Endodermal cell (in vitro differentiated cells): ENCODE measurements at regions not wholly inside any gene's neighbourhood (a gene's known extent, or its start where the extent isn't known, plus 50 kb on each side); places are given as distances from the start of the nearest gene placed in this dataset.

ENCODE experiments used
- DNase-seq: peaks from one replicate; pipeline ENCODE4 v3.0.0-alpha.2; 2017
- H3K27ac ChIP-seq: 2 replicates; pipeline ENCODE4 v1.5.1; 2013; ENCODE audit warnings: mild to moderate bottlenecking, low read depth, low read length, moderate library complexity
- H3K27me3 ChIP-seq: 2 replicates; pipeline ENCODE4 v1.6.1; 2013; ENCODE audit warnings: mild to moderate bottlenecking, low read length, moderate library complexity; ENCODE audit not compliant: insufficient read depth, control insufficient read depth, poor library complexity, severe bottlenecking
- H3K36me3 ChIP-seq: 2 replicates; pipeline ENCODE4 v1.7.0; 2013; ENCODE audit warnings: mild to moderate bottlenecking, low read length, moderate library complexity; ENCODE audit not compliant: control insufficient read depth, insufficient read depth
- H3K4me1 ChIP-seq: one replicate; pipeline ENCODE4 v1.7.0; 2013; ENCODE audit warnings: low read length; ENCODE audit not compliant: control insufficient read depth, insufficient read depth
- H3K4me3 ChIP-seq: 2 replicates; pipeline ENCODE4 v1.5.1; 2013; ENCODE audit warnings: mild to moderate bottlenecking, low read length, moderate library complexity
- H3K9ac ChIP-seq: 2 replicates; pipeline ENCODE4 v1.6.1; 2013; ENCODE audit warnings: mild to moderate bottlenecking, low read length, moderate library complexity; ENCODE audit not compliant: poor library complexity, severe bottlenecking; ENCODE audit errors: extremely low read depth
- H3K9me3 ChIP-seq: 2 replicates; pipeline ENCODE4 v1.6.1; 2013; ENCODE audit warnings: mild to moderate bottlenecking, low read length, moderate library complexity; ENCODE audit not compliant: control insufficient read depth
- H3K27ac Mint-ChIP-seq: 2 replicates; pipeline ENCODE4 v1.8.0; 2020; ENCODE audit warnings: mixed read lengths
- H3K27me3 Mint-ChIP-seq: 2 replicates; pipeline ENCODE4 v1.8.0; 2021; ENCODE audit warnings: mild to moderate bottlenecking, mixed read lengths; ENCODE audit not compliant: insufficient read depth
- H3K36me3 Mint-ChIP-seq: 2 replicates; pipeline ENCODE4 v1.8.0; 2020; ENCODE audit warnings: low read depth, mixed read lengths
- H3K4me1 Mint-ChIP-seq: 2 replicates; pipeline ENCODE4 v1.8.0; 2020; ENCODE audit warnings: mixed read lengths
- H3K4me3 Mint-ChIP-seq: 2 replicates; pipeline ENCODE4 v1.8.0; 2020; ENCODE audit warnings: mild to moderate bottlenecking, moderate library complexity, mixed read lengths
- H3K9me3 Mint-ChIP-seq: 2 replicates; pipeline ENCODE4 v1.8.0; 2020; ENCODE audit warnings: mild to moderate bottlenecking, mixed read lengths
- WGBS, 2 experiments: methylation state at CpG; one replicate each; pipeline versions ENCODE4 v1.1.5 to v1.1.7; 2013; ENCODE audit warnings: missing lambda C conversion rate in 2 of 2, mixed read lengths in 1 of 2; ENCODE audit not compliant: insufficient coverage in 1 of 2, insufficient read length in 1 of 2; 5-methylcytosine and 5-hydroxymethylcytosine counted together
- TF ChIP-seq, protein P1 (sequence below): fragments of 200-600 bp; sonication (generic); conservative IDR thresholded peaks from 2 replicates; pipeline ENCODE4 v1.5.0; 2021; ENCODE audit warnings: antibody characterized with exemption, mild to moderate bottlenecking

DNA sequence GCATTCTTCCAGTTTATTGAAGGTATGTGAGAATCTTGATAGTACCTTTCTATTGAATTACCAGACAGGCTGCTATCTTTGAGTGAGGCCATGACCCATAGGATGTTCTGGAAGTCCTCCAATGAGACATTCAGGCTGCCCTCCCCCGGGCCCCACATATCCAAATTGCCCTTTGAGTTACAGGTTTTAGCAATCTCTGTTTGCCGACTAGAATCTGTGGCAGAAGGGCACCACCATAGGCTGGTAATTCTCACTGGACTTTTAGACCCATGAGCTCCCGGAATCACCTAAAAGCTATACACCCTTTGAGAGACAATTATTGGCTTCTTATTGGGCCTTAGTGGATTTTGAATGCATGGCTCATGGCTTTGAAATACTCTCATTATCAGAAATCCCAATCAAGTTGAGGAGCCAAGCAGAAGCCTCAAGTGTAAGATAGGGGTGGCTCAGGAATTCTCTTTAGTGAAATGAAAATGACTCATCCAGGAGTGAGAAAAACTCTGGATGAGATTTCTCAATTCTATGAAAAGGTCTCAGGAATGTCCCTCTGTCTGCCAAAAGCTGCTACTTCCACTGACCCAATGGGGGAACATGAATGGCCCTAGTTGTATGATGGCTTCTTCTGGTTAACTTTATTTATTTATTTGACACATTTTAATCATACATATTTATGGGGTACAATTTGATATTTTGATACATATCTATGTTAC, 172.1 kb upstream of the CSNK1A1L start:
- peaks cover 10% of the 10 kb centered on the region for H3K9me3 ChIP-seq
- WGBS, 2 experiments, result 62 to 83% methylated on average over 2 to 3 of the region's 3 CpGs
- Mint-ChIP-seq H3K4me3 (no peak overlapping the region), H3K9me3 (peaks cover 28% of the 10 kb centered on the region), H3K4me1 (no peaks in the 10 kb centered on the region), H3K27me3 (no peaks in the 10 kb centered on the region), H3K27ac (no peak overlapping the region), H3K36me3 (peaks cover 2% of the 10 kb centered on the region)
- TF ChIP-seq, protein P1, sequence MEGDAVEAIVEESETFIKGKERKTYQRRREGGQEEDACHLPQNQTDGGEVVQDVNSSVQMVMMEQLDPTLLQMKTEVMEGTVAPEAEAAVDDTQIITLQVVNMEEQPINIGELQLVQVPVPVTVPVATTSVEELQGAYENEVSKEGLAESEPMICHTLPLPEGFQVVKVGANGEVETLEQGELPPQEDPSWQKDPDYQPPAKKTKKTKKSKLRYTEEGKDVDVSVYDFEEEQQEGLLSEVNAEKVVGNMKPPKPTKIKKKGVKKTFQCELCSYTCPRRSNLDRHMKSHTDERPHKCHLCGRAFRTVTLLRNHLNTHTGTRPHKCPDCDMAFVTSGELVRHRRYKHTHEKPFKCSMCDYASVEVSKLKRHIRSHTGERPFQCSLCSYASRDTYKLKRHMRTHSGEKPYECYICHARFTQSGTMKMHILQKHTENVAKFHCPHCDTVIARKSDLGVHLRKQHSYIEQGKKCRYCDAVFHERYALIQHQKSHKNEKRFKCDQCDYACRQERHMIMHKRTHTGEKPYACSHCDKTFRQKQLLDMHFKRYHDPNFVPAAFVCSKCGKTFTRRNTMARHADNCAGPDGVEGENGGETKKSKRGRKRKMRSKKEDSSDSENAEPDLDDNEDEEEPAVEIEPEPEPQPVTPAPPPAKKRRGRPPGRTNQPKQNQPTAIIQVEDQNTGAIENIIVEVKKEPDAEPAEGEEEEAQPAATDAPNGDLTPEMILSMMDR, result no peak
- H3K9ac ChIP-seq, result no peak overlapping the region
- no peak overlapping the region for H3K27ac ChIP-seq
- no peak for DNase-seq
- no peaks in the 10 kb centered on the region for H3K27me3 ChIP-seq
- H3K4me3 ChIP-seq, result no peak overlapping the region
- H3K36me3 ChIP-seq, result no peaks in the 10 kb centered on the region
- no peaks in the 10 kb centered on the region for H3K4me1 ChIP-seq

DNA sequence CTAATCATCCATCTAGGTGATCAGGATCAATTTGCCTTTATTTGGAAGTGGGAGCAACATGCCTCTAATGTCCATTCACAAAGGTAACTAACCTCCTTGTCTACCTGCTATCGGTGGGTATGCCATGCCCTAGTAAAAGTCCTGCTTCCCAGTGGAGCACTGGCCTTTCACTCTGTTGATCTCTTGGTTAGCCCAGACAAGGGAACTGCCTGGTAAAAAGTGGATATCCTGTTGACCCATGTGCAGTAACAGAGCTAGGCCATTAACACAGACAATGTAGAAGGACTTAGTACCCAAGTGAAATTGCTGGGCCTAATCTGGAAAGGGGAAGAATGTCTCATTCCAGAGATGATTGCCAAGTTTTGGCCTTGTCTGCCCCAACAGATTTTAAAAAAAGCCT, 171.5 kb upstream of the CSNK1A1L start:
- Mint-ChIP-seq H3K27ac (no peak overlapping the region), H3K27me3 (no peaks in the 10 kb centered on the region), H3K4me3 (no peak overlapping the region), H3K4me1 (no peaks in the 10 kb centered on the region), H3K36me3 (peaks cover 2% of the 10 kb centered on the region), H3K9me3 (peaks cover 26% of the 10 kb centered on the region)
- 94 to 100% methylated on average over 1 of the region's 1 CpG for WGBS, 2 experiments
- DNase-seq, result no peak
- Histone ChIP-seq H3K27me3 (no peaks in the 10 kb centered on the region), H3K9ac (no peak overlapping the region), H3K4me1 (no peaks in the 10 kb centered on the region), H3K4me3 (no peak overlapping the region), H3K9me3 (peaks cover 10% of the 10 kb centered on the region), H3K36me3 (no peaks in the 10 kb centered on the region), H3K27ac (no peak overlapping the region)
- TF ChIP-seq, protein P1, result no peak

DNA sequence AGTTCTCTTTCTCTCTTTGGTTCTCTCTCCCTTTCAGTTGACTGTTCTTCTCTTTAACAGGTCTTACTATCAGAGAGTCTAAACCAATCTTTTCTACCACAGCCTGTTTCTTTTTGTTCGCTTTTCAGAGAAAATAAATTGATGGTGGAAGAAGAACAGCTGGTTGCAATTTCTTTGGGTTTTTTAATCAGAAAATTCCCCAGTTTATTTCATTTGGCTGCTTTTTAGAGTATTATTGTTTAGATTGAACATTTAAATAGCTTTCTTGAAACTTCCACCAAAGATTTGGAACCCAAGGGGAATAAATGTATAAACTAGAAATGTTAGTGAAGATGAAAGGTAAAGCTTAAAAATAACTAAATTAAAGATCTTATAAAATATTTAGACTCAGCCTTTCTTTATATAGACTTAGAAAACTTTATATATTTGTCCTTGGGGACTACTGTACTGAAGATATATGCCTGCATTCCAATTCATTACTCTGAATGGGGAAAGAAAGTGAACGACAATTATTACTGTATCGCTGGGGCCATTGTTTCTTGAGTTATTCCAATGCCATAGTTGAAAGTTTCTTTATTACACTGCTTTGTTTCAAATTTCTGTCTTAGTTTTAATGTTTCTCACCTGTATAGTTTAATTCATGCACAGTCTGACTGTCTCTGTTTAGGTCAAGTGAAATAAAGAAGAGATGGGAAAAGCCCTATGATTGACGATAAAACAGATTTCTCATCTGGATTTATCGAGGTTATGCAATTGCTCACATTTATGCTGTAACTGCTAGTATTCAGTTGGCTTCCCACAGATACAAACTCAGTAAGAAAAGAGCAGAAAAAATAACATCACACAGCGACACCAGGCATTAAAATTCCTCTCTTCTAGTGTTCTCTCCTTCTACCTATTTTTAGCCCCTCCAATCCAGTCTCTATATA, 169.4 kb upstream of the CSNK1A1L start:
- Mint-ChIP-seq H3K27ac (no peak overlapping the region), H3K27me3 (no peaks in the 10 kb centered on the region), H3K9me3 (peaks cover 19% of the 10 kb centered on the region), H3K4me3 (no peak overlapping the region), H3K4me1 (no peaks in the 10 kb centered on the region), H3K36me3 (no peaks in the 10 kb centered on the region)
- no peak overlapping the region for H3K9ac ChIP-seq
- TF ChIP-seq, protein P1, result no peak
- H3K27ac ChIP-seq, result no peak overlapping the region
- no peaks in the 10 kb centered on the region for H3K4me1 ChIP-seq
- whole genome bisulfite sequencing, 2 experiments, result 91 to 100% methylated on average over 3 to 6 of the region's 6 CpGs
- H3K27me3 ChIP-seq, result no peaks in the 10 kb centered on the region
- no peaks in the 10 kb centered on the region for H3K36me3 ChIP-seq
- H3K9me3 ChIP-seq, result peaks cover 10% of the 10 kb centered on the region
- H3K4me3 ChIP-seq, result no peak overlapping the region
- no peak for DNase-seq
